Kidney (tissue), 13 donors: ENCODE measurements at regions not wholly inside any gene's neighbourhood (a gene's known extent, or its start where the extent isn't known, plus 50 kb on each side); places are given as distances from the start of the nearest gene placed in this dataset.

ENCODE experiments used
- DNase-seq, 5 donors: peaks; one replicate each; pipeline ENCODE4 v3.0.0-alpha.2; 2013 to 2020
- FAIRE-seq: peaks from 2 replicates; lab custom pipeline; 2012; peaks lifted over from hg19 to GRCh38; lab: Jason Lieb, UNC
- H3K27ac ChIP-seq, 2 donors: one replicate each; pipeline ENCODE4 v1.7.0; 2013; ENCODE audit warnings: low read depth in 2 of 2, low read length in 2 of 2, inconsistent platforms in 1 of 2
- H3K27me3 ChIP-seq: one replicate; pipeline ENCODE4 v1.7.1; 2013; ENCODE audit warnings: low read length, inconsistent platforms; ENCODE audit not compliant: control insufficient read depth, insufficient read depth
- H3K36me3 ChIP-seq, 3 donors: one replicate each; pipeline versions ENCODE4 v1.7.0 to v1.7.1; 2013; ENCODE audit warnings: low read length in 3 of 3, control low read depth in 1 of 3, inconsistent platforms in 1 of 3; ENCODE audit not compliant: insufficient read depth in 3 of 3, control insufficient read depth in 2 of 3
- H3K4me1 ChIP-seq, 3 donors: one replicate each; pipeline versions ENCODE4 v1.7.0 to v1.7.1; 2013; ENCODE audit warnings: low read length in 3 of 3, inconsistent platforms in 1 of 3, low read depth in 1 of 3; ENCODE audit not compliant: control insufficient read depth in 2 of 3, insufficient read depth in 2 of 3
- H3K4me3 ChIP-seq, 3 donors: one replicate each; pipeline versions ENCODE4 v1.7.0 to v1.8.1; 2013; ENCODE audit warnings: low read length in 3 of 3, control low read depth in 1 of 3, inconsistent platforms in 1 of 3
- H3K9ac ChIP-seq, 3 donors: one replicate each; pipeline versions ENCODE4 v1.7.0 to v1.7.1; 2013; ENCODE audit warnings: low read length in 3 of 3, control low read depth in 1 of 3, inconsistent platforms in 1 of 3
- H3K9me3 ChIP-seq, 3 donors: one replicate each; pipeline versions ENCODE4 v1.7.0 to v1.7.1; 2013; ENCODE audit warnings: low read length in 3 of 3, control low read depth in 1 of 3, inconsistent platforms in 1 of 3; ENCODE audit not compliant: control insufficient read depth in 2 of 3, insufficient read depth in 1 of 3
- CTCF ChIP-seq: IDR thresholded peaks from 3 replicates; pipeline ENCODE4 v1.5.1; 2012; ENCODE audit warnings: mild to moderate bottlenecking, moderate library complexity, borderline replicate concordance; ENCODE audit not compliant: insufficient read depth; ENCODE audit errors: extremely low read depth
- intact Hi-C: fragments of 100-400 bp; cut with DNase I; formaldehyde crosslinking; loops from one replicate; pipeline ENCODE4 v1.11.1; 2022
- donor health status: control.
- donor health status: control.
- donor health status: control.
- donor health status: control.
- donor health status: control.
- donor health status: DM: yes; HTN: yes; CAD: no.
- donor health status: Normal renal cell carcinoma (clear cell type).

- Histone ChIP-seq H3K9me3 (no peaks in the 10 kb centered on the region), H3K36me3 (no peaks in the 10 kb centered on the region), H3K4me1 (no peaks in the 10 kb centered on the region), H3K4me3 (no peak overlapping the region), H3K27me3 (no peaks in the 10 kb centered on the region), H3K27ac (no peak overlapping the region), H3K9ac (no peak overlapping the region)
- intact Hi-C loops = no loop called here
- DNase-seq (no peak), FAIRE-seq (no peak)
- TF ChIP-seq CTCF = no peak
Observed at GRCh38 chr5:164346785-164347630, 841.6 kb downstream of the MAT2B start.

GRCh38 chr5:164350236-164350635 lies 844.8 kb downstream of the MAT2B start:
- no peak overlapping the region for H3K4me3 ChIP-seq
- no peak overlapping the region for H3K9ac ChIP-seq
- intact Hi-C loops = no loop called here
- DNase-seq (no peak), FAIRE-seq (no peak)
- H3K27ac ChIP-seq = no peak overlapping the region
- no peaks in the 10 kb centered on the region for H3K4me1 ChIP-seq
- no peak for TF ChIP-seq CTCF
- H3K36me3 ChIP-seq = no peaks in the 10 kb centered on the region
- no peaks in the 10 kb centered on the region for H3K27me3 ChIP-seq
- no peaks in the 10 kb centered on the region for H3K9me3 ChIP-seq

- DNase-seq (no peak), FAIRE-seq (no peak)
- TF ChIP-seq CTCF = no peak
- Histone ChIP-seq H3K9ac (no peak overlapping the region), H3K27me3 (no peaks in the 10 kb centered on the region), H3K9me3 (no peaks in the 10 kb centered on the region), H3K27ac (no peak overlapping the region), H3K36me3 (no peaks in the 10 kb centered on the region), H3K4me1 (no peaks in the 10 kb centered on the region), H3K4me3 (no peak overlapping the region)
- intact Hi-C loops = no loop called here
Observed at GRCh38 chr5:164351245-164351834, 845.9 kb downstream of the MAT2B start.
